ENCODE measurements at regions not wholly inside any gene's neighbourhood (a gene's known extent, or its start where the extent isn't known, plus 50 kb on each side); places are given as distances from the start of the nearest gene placed in this dataset.
A peak's percentile ranks its signal among the peaks of the same experiment; 100 is the strongest.
"Not testable (repeated sequence)": the region's sequence is repeated elsewhere in the genome, so short reads cannot be mapped to it uniquely, and the experiment has no call there.

GRCh38 chr17:47066841-47067682 is 88.0 kb upstream of the RPRML start:
- DNase-seq (ENCODE audit: low read depth, low spot score): peak; percentile 95

- DNase-seq (ENCODE audit: low read depth, low spot score): no peak
These were observed 87.0 kb upstream of the RPRML start for GRCh38 chr17:47066095-47066494.

- no peak for DNase-seq (ENCODE audit: low read depth, low spot score)
These were observed 85.6 kb upstream of the RPRML start for GRCh38 chr17:47064684-47065083.

- DNase-seq (ENCODE audit: low read depth, low spot score): no peak
These were observed 84.4 kb upstream of the RPRML start for GRCh38 chr17:47063475-47063874.

GRCh38 chr17:47062851-47063250 is 83.8 kb upstream of the RPRML start:
- DNase-seq (ENCODE audit: low read depth, low spot score): not testable (repeated sequence)

GRCh38 chr17:47060005-47060404 is 81.0 kb upstream of the RPRML start:
- DNase-seq (ENCODE audit: low read depth, low spot score): not testable (repeated sequence)

GRCh38 chr17:47057830-47058229 is 78.8 kb upstream of the RPRML start:
- no peak for DNase-seq (ENCODE audit: low read depth, low spot score)

- not testable (repeated sequence) for DNase-seq (ENCODE audit: low read depth, low spot score)
These were observed 78.2 kb upstream of the RPRML start for GRCh38 chr17:47057279-47057678.

- not testable (repeated sequence) for DNase-seq (ENCODE audit: low read depth, low spot score)
These were observed 77.6 kb upstream of the RPRML start for GRCh38 chr17:47056687-47057086.
